ENCODE measurements at regions not wholly inside any gene's neighbourhood (a gene's known extent, or its start where the extent isn't known, plus 50 kb on each side); places are given as distances from the start of the nearest gene placed in this dataset.

DNA sequence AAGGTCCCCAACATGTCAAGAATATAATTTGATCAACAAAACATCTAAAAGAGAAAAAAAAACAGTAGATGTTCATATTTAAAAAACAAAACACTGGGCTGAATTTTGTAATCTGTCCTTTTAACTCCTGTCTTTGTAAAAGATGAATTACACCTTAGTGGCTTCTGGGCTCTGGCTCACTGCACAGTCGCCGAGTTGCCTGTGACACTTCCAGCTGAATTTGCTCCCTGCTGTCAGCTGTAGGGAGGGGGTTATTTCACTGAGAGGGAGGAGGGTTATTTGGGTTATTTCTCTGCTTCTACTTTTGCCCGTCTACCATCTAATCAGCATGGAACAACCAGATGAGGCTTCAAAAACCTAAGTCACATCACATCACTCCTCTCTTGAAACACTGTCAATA, 193.0 kb upstream of the ZC3H12A start:
- TF ChIP-seq, protein P1, sequence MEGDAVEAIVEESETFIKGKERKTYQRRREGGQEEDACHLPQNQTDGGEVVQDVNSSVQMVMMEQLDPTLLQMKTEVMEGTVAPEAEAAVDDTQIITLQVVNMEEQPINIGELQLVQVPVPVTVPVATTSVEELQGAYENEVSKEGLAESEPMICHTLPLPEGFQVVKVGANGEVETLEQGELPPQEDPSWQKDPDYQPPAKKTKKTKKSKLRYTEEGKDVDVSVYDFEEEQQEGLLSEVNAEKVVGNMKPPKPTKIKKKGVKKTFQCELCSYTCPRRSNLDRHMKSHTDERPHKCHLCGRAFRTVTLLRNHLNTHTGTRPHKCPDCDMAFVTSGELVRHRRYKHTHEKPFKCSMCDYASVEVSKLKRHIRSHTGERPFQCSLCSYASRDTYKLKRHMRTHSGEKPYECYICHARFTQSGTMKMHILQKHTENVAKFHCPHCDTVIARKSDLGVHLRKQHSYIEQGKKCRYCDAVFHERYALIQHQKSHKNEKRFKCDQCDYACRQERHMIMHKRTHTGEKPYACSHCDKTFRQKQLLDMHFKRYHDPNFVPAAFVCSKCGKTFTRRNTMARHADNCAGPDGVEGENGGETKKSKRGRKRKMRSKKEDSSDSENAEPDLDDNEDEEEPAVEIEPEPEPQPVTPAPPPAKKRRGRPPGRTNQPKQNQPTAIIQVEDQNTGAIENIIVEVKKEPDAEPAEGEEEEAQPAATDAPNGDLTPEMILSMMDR (IDR thresholded peaks at IDR 0.05), result no peak
- no peak for TF ChIP-seq POLR2A (IDR thresholded peaks at IDR 0.05)

All from testis (tissue), 2 donors.